Testis (tissue), 2 donors: ENCODE measurements at regions not wholly inside any gene's neighbourhood (a gene's known extent, or its start where the extent isn't known, plus 50 kb on each side); places are given as distances from the start of the nearest gene placed in this dataset.

Experiments used
- POLR2A ChIP-seq: fragments of 450-650 bp; IDR thresholded peaks from one replicate; pipeline ENCODE4 v1.6.1; 2017; ENCODE audit warnings: antibody characterized with exemption, mild to moderate bottlenecking, moderate library complexity
- TF ChIP-seq, protein P1 (sequence below), 3 experiments: fragments of 450-650 bp in 2 of 3; fragments of 200-600 bp in 1 of 3; sonication (generic) in 1 of 3; IDR thresholded peaks; one replicate each; pipeline ENCODE4 v1.5.1; 2016 to 2019; ENCODE audit warnings: antibody characterized with exemption in 3 of 3, mild to moderate bottlenecking in 2 of 3, moderate library complexity in 1 of 3

- no peak for TF ChIP-seq POLR2A
- TF ChIP-seq, protein P1, sequence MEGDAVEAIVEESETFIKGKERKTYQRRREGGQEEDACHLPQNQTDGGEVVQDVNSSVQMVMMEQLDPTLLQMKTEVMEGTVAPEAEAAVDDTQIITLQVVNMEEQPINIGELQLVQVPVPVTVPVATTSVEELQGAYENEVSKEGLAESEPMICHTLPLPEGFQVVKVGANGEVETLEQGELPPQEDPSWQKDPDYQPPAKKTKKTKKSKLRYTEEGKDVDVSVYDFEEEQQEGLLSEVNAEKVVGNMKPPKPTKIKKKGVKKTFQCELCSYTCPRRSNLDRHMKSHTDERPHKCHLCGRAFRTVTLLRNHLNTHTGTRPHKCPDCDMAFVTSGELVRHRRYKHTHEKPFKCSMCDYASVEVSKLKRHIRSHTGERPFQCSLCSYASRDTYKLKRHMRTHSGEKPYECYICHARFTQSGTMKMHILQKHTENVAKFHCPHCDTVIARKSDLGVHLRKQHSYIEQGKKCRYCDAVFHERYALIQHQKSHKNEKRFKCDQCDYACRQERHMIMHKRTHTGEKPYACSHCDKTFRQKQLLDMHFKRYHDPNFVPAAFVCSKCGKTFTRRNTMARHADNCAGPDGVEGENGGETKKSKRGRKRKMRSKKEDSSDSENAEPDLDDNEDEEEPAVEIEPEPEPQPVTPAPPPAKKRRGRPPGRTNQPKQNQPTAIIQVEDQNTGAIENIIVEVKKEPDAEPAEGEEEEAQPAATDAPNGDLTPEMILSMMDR (IDR thresholded peaks at IDR 0.05) = no peak
Measured at GRCh38 chr13:79647533-79647932, 166.6 kb downstream of the NDFIP2 start.
